ENCODE measurements at regions not wholly inside any gene's neighbourhood (a gene's known extent, or its start where the extent isn't known, plus 50 kb on each side); places are given as distances from the start of the nearest gene placed in this dataset.

GRCh38 chr21:14607262-14607661, 61.1 kb upstream of the SAMSN1 start:
- H3K27me3 Mint-ChIP-seq = no peaks in the 10 kb centered on the region
- peaks cover 6% of the 10 kb centered on the region for H3K36me3 Mint-ChIP-seq (ENCODE audit: low read depth)
- H3K9me3 Mint-ChIP-seq = peaks cover 6% of the 10 kb centered on the region
- no peak overlapping the region for H3K27ac Mint-ChIP-seq
- peaks cover 26% of the 10 kb centered on the region for H3K4me1 Mint-ChIP-seq (ENCODE audit: low read depth)
- H3K4me3 Mint-ChIP-seq = no peak overlapping the region

- no peaks in the 10 kb centered on the region for H3K9me3 Mint-ChIP-seq
- no peak overlapping the region for H3K27ac Mint-ChIP-seq
- H3K36me3 Mint-ChIP-seq (ENCODE audit: low read depth) = no peaks in the 10 kb centered on the region
- no peak overlapping the region for H3K4me3 Mint-ChIP-seq
- peaks cover 32% of the 10 kb centered on the region for H3K4me1 Mint-ChIP-seq (ENCODE audit: low read depth)
- no peaks in the 10 kb centered on the region for H3K27me3 Mint-ChIP-seq
Observed at GRCh38 chr21:14603202-14603601, 57.1 kb upstream of the SAMSN1 start.

- H3K9me3 Mint-ChIP-seq = no peaks in the 10 kb centered on the region
- H3K4me3 Mint-ChIP-seq = peak overlapping the region; percentile 38
- H3K4me1 Mint-ChIP-seq (ENCODE audit: low read depth) = peaks cover 32% of the 10 kb centered on the region
- H3K27ac Mint-ChIP-seq = no peak overlapping the region
- H3K27me3 Mint-ChIP-seq = no peaks in the 10 kb centered on the region
- H3K36me3 Mint-ChIP-seq (ENCODE audit: low read depth) = no peaks in the 10 kb centered on the region
Observed at GRCh38 chr21:14602382-14602958, 56.4 kb upstream of the SAMSN1 start.

- Mint-ChIP-seq H3K27ac (no peak overlapping the region), H3K4me3 (no peak overlapping the region), H3K27me3 (no peaks in the 10 kb centered on the region), H3K4me1 (ENCODE audit: low read depth) (peaks cover 32% of the 10 kb centered on the region), H3K9me3 (no peaks in the 10 kb centered on the region), H3K36me3 (ENCODE audit: low read depth) (no peaks in the 10 kb centered on the region)
Observed at GRCh38 chr21:14600569-14601297, 54.6 kb upstream of the SAMSN1 start.

GRCh38 chr21:14598065-14598464, 52.0 kb upstream of the SAMSN1 start:
- no peaks in the 10 kb centered on the region for H3K27me3 Mint-ChIP-seq
- H3K4me1 Mint-ChIP-seq (ENCODE audit: low read depth) = peaks cover 28% of the 10 kb centered on the region

More at GRCh38 chr21:14598065-14598464, 52.0 kb upstream of the SAMSN1 start:
- peaks cover 7% of the 10 kb centered on the region for H3K36me3 Mint-ChIP-seq (ENCODE audit: low read depth)
- no peak overlapping the region for H3K27ac Mint-ChIP-seq
- H3K4me3 Mint-ChIP-seq = no peak overlapping the region
- H3K9me3 Mint-ChIP-seq = peaks cover 9% of the 10 kb centered on the region

Measured in stimulated activated naive CD8-positive, alpha-beta T cell treated with anti-CD3 and anti-CD28 coated beads, Interleukin-15, Interleukin-2, amounts not matched to agents 100 ng/mL and 50 ng/mL, for 24 hours (primary cell).